GM21723 (cell line): ENCODE measurements at regions not wholly inside any gene's neighbourhood (a gene's known extent, or its start where the extent isn't known, plus 50 kb on each side); places are given as distances from the start of the nearest gene placed in this dataset.

ENCODE experiments used
- ATAC-seq: cut with Tn5 transposase; IDR thresholded peaks from one replicate; pipeline ENCODE4 v1.9.1; 2021; ENCODE audit warnings: mild to moderate bottlenecking, moderate library complexity; ENCODE audit not compliant: unreplicated experiment

DNA sequence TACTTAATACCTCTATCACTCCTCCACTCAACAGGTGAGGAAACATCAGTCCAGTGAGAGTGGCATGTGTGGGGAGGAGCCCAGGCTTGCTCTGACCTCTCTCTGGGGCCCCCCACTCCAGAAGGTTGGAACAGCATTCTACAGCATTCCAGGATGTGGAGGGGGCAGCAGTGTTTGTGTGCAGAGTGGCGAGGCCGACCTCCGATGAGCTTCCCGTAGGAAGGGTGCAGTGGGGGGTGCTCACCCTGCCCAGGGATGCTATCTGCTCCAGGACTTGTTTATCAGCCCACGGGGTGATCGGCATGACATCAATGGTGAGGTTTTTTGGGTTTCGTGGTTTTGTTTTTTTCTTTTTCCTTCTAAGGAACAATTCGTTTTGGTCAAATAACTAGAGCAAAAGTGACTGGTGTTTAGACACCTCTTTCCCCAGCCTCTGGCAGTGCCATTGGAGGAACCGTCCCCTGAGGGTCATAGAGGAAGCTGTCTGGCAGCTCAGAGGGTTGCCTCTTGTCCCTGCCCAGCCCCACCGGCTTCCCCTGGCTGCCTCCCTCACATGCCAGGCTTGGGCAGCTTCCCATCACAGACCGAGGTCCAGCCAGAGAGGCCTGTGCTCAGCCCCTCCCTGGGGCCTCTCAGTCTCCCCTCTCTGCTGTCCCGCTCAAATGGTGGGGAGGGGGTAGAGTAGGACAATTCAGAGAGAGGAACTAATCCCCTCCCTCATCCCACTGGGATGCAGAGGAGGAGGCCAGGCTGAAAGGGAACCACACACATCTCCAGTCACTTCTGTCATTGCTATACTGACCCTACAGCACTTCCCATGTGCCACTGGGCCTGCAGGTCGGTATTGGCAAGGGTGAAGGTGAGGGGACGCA is 96.5 kb downstream of the ZFP36L2 start:
- no peak for ATAC-seq

DNA sequence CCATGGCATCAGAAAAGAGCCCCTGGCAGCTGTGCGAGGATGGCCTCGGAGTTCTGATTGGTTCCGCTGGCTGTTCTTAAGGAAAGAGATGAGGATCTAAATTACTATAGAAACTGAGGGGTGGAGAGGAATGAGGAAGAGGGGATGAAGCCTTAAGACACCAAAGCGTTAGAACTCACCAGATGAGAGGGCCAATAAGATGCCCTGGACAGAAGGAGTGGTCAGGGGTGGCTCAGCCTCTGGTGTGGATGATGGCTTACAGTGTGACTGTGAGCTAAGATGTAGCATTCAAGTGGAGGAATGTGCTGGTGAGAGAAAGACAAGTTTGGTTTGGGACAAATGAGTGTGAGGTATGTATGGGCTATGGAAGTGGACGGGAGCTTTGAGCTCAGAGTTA is 97.8 kb downstream of the ZFP36L2 start:
- no peak for ATAC-seq

GRCh38 chr2:43127941-43128558 is 98.4 kb downstream of the ZFP36L2 start:
- no peak for ATAC-seq

GRCh38 chr2:43127208-43127940 is 99.0 kb downstream of the ZFP36L2 start:
- ATAC-seq, result no peak

- ATAC-seq, result no peak
Observed at GRCh38 chr2:43126817-43127207, 99.6 kb downstream of the ZFP36L2 start.

DNA sequence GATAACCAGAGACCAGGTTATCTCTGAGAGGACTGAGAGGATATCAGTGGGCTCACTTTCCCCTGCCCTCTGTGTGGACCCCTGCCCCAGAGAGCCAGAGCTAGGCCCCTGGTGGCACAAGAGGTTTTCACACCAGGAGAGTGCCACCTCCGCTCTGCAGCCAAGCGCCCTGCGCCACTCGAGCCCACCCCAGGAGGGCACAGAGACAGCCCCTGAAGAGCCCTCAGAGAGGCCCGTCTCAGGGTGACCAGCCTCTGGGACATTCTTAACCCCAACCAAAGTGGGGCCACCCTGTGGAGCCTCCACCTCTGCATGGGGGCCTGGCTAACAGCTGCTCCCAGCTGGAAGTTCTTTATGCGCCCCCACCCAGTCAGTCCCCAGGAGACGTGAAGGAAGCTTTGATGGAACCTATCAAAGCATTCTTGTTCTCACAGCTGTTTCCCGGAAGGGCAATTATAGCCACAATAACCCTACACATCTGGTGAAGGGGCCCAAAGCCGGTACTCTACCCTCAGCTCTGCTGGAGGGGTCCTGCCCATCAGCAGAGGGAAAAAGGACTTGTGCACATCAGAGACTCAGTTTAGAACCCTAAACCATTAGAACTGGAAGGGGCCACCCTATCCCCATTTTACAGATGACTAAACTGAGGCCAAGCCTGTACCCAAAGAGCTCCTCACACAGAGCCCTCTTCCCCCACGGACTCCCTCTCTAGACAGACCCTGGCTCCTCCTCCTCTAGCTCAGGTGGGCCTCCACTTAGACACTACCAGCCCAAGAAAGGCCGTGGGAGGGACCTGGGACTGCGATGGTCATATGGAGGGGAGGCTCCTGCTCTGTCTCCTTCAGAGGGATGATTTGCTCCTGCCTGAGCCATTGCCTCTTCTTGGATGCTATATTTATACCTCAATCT is 101.1 kb downstream of the ZFP36L2 start:
- no peak for ATAC-seq

DNA sequence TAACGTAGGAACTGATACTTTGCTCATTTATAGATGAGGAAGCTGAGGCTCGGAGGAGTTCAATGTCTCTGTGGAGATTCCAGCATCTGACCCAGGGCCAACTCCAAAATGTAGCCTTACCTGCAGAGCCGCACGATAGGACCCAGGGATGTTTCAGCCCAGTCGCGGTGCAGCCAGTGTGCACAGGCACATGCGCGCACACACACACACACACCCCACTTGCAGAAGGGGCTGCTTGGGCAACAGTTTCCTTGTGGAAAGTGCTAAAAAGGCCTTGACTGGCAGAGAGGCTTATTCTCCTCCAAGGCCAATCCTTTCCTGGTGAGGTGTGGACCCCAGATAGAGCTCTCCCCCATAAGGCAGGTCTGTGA is 101.7 kb downstream of the ZFP36L2 start:
- no peak for ATAC-seq

GRCh38 chr2:43123981-43124686 is 102.3 kb downstream of the ZFP36L2 start:
- ATAC-seq, result no peak

DNA sequence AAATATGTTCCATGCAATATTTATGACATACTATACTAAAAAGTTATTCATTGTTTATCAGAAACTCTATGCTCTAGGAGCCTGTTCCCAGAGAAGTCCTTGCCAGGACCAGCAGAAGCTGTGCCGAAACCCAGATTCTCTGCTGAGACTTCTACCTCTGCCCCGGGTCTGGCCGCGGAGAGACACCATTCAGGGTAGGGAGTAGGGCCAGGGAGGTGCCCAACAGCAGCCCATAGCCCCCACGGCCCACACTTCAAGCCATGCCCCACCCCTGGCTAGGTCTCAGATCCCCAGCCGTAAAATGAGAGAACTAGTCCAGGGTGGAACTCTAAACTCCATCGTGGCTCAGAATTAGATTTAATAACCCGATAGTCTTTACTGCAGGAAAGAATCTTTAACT is 102.9 kb downstream of the ZFP36L2 start:
- ATAC-seq, result no peak

GRCh38 chr2:43123028-43123427 is 103.4 kb downstream of the ZFP36L2 start:
- ATAC-seq, result no peak

DNA sequence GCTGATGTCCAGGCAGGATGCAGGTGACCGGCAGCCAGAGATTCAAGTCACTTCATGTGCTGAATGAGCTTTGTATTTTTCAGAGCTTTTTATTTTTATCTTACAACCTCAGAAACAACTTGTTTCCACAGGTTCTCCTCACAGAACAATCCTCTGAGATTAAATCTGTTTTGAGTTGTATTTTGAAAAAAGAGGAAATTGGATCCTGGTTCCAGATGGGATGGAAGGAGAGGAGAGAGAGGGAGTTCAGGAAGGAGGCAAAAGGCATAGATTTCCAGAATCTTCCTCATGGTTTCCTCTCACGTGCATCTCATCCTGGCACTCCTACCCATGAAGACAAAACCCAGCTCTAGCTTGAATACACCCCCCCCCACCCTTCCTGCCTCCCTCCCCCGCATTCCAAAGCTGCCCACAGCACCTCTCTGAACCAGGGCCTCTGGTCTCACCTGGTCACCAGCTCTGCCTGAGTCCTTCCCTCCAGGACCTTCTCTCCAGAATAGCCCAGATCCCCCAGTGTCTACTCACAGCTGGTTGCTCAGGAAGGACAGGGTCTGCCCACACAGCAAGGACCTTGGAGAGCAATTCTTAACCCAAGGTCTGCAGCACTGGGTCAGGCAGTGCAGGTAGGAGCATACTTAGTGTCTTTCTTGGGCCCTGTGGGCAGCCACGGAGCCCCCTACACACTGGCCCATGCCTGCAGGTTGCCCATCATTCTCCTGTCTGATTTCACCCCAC is 104.7 kb downstream of the ZFP36L2 start:
- ATAC-seq, result no peak

GRCh38 chr2:43119303-43119702 is 107.1 kb downstream of the ZFP36L2 start:
- ATAC-seq, result no peak

GRCh38 chr2:43117521-43118143 is 108.8 kb downstream of the ZFP36L2 start:
- no peak for ATAC-seq

GRCh38 chr2:43116988-43117387 is 109.4 kb downstream of the ZFP36L2 start:
- no peak for ATAC-seq

- ATAC-seq, result no peak
Observed at GRCh38 chr2:43115881-43116280, 110.5 kb downstream of the ZFP36L2 start.

DNA sequence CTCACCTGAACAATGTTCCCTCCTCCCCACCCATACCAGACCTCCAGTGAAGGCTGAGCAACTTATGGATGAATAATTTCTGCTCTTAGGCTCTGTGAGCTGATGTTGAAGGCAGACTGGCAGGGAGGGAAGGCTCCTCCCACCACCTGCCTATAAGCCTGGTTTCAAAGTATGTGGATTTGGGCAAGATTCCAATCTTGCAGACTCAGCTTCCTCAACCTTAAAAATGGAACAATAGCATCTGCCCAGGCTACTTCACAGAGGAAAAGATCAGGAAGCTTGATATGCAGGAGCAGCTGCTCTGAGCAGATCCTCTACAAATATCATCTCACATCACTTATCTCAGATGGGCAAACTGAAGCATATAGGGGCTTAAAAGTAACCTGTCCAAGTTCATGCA is 112.2 kb downstream of the ZFP36L2 start:
- ATAC-seq, result no peak

DNA sequence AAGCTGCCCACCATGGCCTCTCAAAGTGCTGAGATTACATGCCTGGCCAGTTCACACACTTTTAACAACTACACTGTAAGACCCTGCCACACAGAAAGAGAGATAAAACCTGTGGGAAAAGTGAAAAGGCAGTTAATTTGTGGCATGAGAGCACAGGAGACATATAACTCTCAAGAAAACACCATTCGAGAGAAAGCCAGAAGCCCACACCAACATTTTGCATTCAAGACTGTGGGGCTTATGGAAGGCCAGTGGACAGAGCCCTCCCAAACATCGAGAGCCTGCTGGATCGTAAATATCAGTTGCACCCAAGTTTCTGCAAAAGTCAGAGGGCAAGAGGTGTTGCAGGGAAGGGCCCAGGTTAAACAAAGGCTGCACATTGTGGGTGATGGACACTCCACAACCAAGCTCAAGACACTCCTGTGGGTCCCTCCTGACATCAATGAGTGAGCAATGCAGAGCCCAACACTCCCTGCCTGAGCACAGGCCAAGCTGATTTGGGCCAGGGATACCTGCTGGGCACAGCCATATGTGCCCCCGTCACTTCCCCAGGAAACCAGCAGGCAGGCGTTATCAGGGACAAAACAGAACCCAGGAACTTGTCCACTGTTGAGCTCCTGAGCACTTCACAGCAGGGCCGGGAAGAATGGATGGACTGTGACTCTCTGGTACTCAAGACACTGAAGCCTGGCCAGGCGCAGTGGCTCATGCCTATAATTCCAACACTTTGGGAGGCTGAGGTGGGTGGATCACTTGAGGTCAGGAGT is 114.4 kb downstream of the ZFP36L2 start:
- ATAC-seq, result no peak

- ATAC-seq, result no peak
Observed at GRCh38 chr2:43110442-43110871, 115.9 kb downstream of the ZFP36L2 start.
